Upper lobe of right lung (tissue), 1 donor: ENCODE measurements at regions not wholly inside any gene's neighbourhood (a gene's known extent, or its start where the extent isn't known, plus 50 kb on each side); places are given as distances from the start of the nearest gene placed in this dataset.

ENCODE experiments used
- ATAC-seq: fragments of 200-7000 bp; cut with Tn5 transposase; one replicate; pipeline ENCODE4 v1.9.1; 2020; ENCODE audit warnings: mild to moderate bottlenecking, moderate library complexity
- DNase-seq: peaks from one replicate; pipeline ENCODE4 v3.0.0-alpha.2; 2020
- H3K27ac ChIP-seq: fragments of 200-600 bp; one replicate; pipeline ENCODE4 v1.8.0; 2022
- H3K27me3 ChIP-seq: fragments of 200-600 bp; one replicate; pipeline ENCODE4 v1.8.0; 2022; ENCODE audit warnings: mild to moderate bottlenecking
- H3K36me3 ChIP-seq: fragments of 200-600 bp; one replicate; pipeline ENCODE4 v1.8.0; 2022
- H3K4me1 ChIP-seq: fragments of 200-600 bp; one replicate; pipeline ENCODE4 v1.8.0; 2022
- H3K4me3 ChIP-seq: fragments of 200-600 bp; one replicate; pipeline ENCODE4 v1.8.0; 2022; ENCODE audit warnings: mild to moderate bottlenecking
- H3K9me3 ChIP-seq: fragments of 200-600 bp; one replicate; pipeline ENCODE4 v1.8.0; 2022
- CTCF ChIP-seq: fragments of 200-600 bp; IDR thresholded peaks from one replicate; pipeline ENCODE4 v1.8.0; 2022; ENCODE audit warnings: antibody characterized with exemption
- intact Hi-C: fragments of 100-400 bp; cut with DNase I; formaldehyde crosslinking; loops from one replicate; pipeline ENCODE4 v1.11.0; 2022
- donor health status: DM: no; HTN: yes; CAD: no; lungs with severe emphysema.

DNA sequence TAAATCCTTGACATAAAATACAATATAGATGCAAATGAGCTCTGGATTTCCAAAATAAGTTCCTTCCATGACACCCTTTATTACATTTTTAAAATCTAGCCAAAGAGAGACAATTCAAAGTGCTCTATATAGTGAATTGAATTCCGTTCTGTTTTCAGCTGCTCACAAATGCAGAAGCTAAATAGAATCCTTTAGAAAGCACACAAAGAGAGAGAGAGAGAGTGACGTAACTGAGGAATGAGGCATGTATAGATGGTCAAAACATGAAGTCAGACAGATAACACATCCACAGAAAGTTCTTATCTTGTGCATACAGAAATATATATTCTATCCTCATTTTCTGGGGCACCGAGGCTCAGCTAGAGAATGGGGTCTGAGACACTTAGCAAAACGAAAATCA is 344.7 kb upstream of the NETO1 start:
- no peaks in the 10 kb centered on the region for H3K4me1 ChIP-seq
- no peak for ATAC-seq
- no peaks in the 10 kb centered on the region for H3K36me3 ChIP-seq
- H3K27ac ChIP-seq, result no peak overlapping the region
- no peaks in the 10 kb centered on the region for H3K27me3 ChIP-seq
- no peak for DNase-seq
- no peak overlapping the region for H3K4me3 ChIP-seq
- intact Hi-C loops, result no loop called here
- H3K9me3 ChIP-seq, result no peaks in the 10 kb centered on the region
- TF ChIP-seq CTCF, result no peak

DNA sequence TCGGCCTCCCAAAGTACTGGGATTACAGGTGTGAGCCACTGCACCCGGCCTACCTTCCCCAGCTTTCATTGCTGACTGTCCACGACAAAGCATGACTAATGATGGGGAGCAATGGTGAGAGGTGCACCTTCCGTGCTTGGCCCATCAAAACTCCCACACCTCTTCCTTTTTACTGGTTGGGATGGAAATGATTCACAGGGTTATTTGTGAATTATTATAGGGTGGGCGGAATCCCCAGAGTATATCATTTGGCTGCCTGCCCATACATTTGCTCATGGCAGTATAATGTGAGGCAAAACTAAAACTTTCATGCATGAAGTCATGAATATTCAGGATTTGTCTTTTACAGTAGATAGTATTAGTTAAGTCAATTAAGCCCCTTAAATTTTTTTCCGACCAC is 334.2 kb upstream of the NETO1 start:
- no peaks in the 10 kb centered on the region for H3K9me3 ChIP-seq
- no peak for ATAC-seq
- intact Hi-C loops, result no loop called here
- DNase-seq, result no peak
- H3K4me1 ChIP-seq, result no peaks in the 10 kb centered on the region
- H3K27me3 ChIP-seq, result no peaks in the 10 kb centered on the region
- H3K4me3 ChIP-seq, result no peak overlapping the region
- H3K36me3 ChIP-seq, result no peaks in the 10 kb centered on the region
- no peak for TF ChIP-seq CTCF
- H3K27ac ChIP-seq, result no peak overlapping the region

- no peak for TF ChIP-seq CTCF
- Histone ChIP-seq H3K9me3 (no peaks in the 10 kb centered on the region), H3K27ac (no peak overlapping the region), H3K4me1 (no peaks in the 10 kb centered on the region), H3K4me3 (no peak overlapping the region), H3K36me3 (no peaks in the 10 kb centered on the region), H3K27me3 (no peaks in the 10 kb centered on the region)
- DNase-seq (no peak), ATAC-seq (no peak)
- intact Hi-C loops, result no loop called here
These were observed 331.4 kb upstream of the NETO1 start for GRCh38 chr18:73199151-73199550.

DNA sequence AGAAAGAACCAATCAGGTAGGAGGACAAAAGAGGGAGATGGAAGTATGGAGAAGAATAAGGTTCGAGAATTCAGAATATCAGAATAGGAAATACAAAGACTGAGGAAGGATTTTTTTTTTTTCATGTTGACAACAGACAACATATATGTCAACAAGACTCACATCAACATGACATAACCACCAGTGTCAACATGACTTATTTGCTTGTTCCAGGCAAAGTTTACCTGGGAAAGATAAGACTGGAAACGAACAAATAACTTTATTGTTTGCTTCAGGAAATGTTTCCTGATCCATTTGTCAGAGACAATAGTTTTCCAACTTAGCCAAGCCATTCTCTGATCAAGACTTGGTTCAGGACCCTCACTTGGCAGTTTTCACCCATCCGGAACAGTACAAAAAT is 321.9 kb upstream of the NETO1 start:
- no peak for ATAC-seq
- Histone ChIP-seq H3K27ac (no peak overlapping the region), H3K4me3 (no peak overlapping the region), H3K9me3 (no peaks in the 10 kb centered on the region), H3K36me3 (no peaks in the 10 kb centered on the region), H3K4me1 (no peaks in the 10 kb centered on the region), H3K27me3 (no peaks in the 10 kb centered on the region)
- TF ChIP-seq CTCF, result no peak
- DNase-seq, result no peak
- intact Hi-C loops, result no loop called here

GRCh38 chr18:73168236-73168635 is 300.4 kb upstream of the NETO1 start:
- no peak for TF ChIP-seq CTCF
- no peak for ATAC-seq
- Histone ChIP-seq H3K9me3 (no peaks in the 10 kb centered on the region), H3K36me3 (no peaks in the 10 kb centered on the region), H3K4me3 (no peak overlapping the region), H3K4me1 (no peaks in the 10 kb centered on the region), H3K27ac (no peak overlapping the region), H3K27me3 (no peaks in the 10 kb centered on the region)
- no peak for DNase-seq
- intact Hi-C loops, result no loop called here

DNA sequence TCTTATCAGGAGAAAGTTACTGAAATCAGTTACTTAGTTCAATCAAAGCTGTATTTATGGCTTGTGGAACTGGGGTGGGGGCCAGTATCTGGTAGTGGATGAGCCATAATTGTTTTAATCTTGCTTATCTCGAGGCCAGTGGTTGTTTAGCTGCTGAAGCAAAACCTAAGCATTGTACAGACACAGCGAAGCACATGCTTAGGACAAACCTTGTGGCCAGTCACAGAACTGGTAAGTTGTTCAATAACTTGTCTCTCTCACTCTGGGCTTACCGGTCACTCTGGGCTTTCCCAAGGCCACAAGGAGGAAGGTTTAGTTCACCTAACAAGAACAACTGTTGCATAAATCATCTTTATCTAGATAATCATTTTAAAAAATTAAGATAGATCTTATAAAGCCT is 296.6 kb upstream of the NETO1 start:
- intact Hi-C loops, result no loop called here
- DNase-seq (no peak), ATAC-seq (no peak)
- TF ChIP-seq CTCF, result no peak
- no peaks in the 10 kb centered on the region for H3K4me1 ChIP-seq
- H3K9me3 ChIP-seq, result no peaks in the 10 kb centered on the region
- H3K27me3 ChIP-seq, result no peaks in the 10 kb centered on the region
- no peak overlapping the region for H3K4me3 ChIP-seq
- H3K36me3 ChIP-seq, result no peaks in the 10 kb centered on the region
- no peak overlapping the region for H3K27ac ChIP-seq
